Dendritic cell treated with granulocyte-macrophage colony-stimulating factor and Interleukin-4, amounts not matched to agents 40 ng/mL and 50 ng/mL, for 4 days (primary cell): ENCODE measurements at regions not wholly inside any gene's neighbourhood (a gene's known extent, or its start where the extent isn't known, plus 50 kb on each side); places are given as distances from the start of the nearest gene placed in this dataset.

ENCODE experiments used
- H3K27ac Mint-ChIP-seq: one replicate; pipeline ENCODE4 v1.8.0; 2022; ENCODE audit warnings: mild to moderate bottlenecking, mixed read lengths
- H3K27me3 Mint-ChIP-seq: one replicate; pipeline ENCODE4 v1.8.0; 2022; ENCODE audit warnings: mild to moderate bottlenecking, mixed read lengths
- H3K36me3 Mint-ChIP-seq: one replicate; pipeline ENCODE4 v1.8.0; 2022; ENCODE audit warnings: low read depth, mixed read lengths
- H3K4me1 Mint-ChIP-seq: one replicate; pipeline ENCODE4 v1.8.0; 2022; ENCODE audit warnings: low read depth, mixed read lengths
- H3K4me3 Mint-ChIP-seq: one replicate; pipeline ENCODE4 v1.8.0; 2022; ENCODE audit warnings: mild to moderate bottlenecking, moderate library complexity, mixed read lengths
- H3K9me3 Mint-ChIP-seq: one replicate; pipeline ENCODE4 v1.8.0; 2022; ENCODE audit warnings: mixed read lengths
- intact Hi-C: fragments of 100-400 bp; cut with micrococcal nuclease; formaldehyde crosslinking; loops from one replicate; pipeline ENCODE4 v1.15.0; 2022

DNA sequence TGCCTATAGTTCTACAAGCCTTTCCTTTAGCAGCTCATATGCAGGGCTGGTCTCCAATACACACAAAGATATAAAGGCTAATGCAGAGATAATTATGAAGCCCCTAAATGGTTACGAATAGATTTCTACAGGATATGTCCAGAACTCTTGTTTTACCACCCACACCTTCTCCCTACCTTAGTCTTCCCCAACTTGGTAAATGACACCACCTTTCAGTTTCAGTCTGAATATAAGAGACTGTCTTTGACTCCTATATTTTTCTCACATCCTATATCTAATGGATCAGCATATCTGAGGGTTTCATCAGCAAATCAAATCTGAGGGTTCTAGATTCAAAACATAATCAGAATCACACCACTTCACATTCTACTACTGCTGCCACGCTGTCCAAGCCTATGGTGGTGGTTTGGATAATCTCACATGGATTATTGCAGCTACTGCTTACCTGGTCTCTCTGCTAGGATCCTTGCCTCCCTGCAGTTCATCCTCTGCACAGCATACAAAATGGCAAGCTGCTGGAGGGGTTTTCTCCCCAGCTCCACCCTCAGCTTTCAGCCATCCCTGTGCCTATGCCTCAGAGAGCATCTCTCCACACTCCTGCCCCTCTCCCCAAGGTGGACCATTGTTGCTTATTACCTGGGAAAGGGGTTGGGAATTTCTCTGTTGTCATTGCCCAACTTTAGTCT, 178.0 kb upstream of the SPOPL start:
- intact Hi-C loops = no loop called here
- no peak overlapping the region for H3K27ac Mint-ChIP-seq
- H3K9me3 Mint-ChIP-seq = no peaks in the 10 kb centered on the region
- no peaks in the 10 kb centered on the region for H3K36me3 Mint-ChIP-seq
- H3K27me3 Mint-ChIP-seq = no peaks in the 10 kb centered on the region
- H3K4me3 Mint-ChIP-seq = no peak overlapping the region
- no peaks in the 10 kb centered on the region for H3K4me1 Mint-ChIP-seq

GRCh38 chr2:138324068-138324771, 177.3 kb upstream of the SPOPL start:
- no peak overlapping the region for H3K27ac Mint-ChIP-seq
- intact Hi-C loops = no loop called here
- no peak overlapping the region for H3K4me3 Mint-ChIP-seq
- H3K4me1 Mint-ChIP-seq = no peaks in the 10 kb centered on the region
- no peaks in the 10 kb centered on the region for H3K9me3 Mint-ChIP-seq
- no peaks in the 10 kb centered on the region for H3K36me3 Mint-ChIP-seq
- no peaks in the 10 kb centered on the region for H3K27me3 Mint-ChIP-seq

DNA sequence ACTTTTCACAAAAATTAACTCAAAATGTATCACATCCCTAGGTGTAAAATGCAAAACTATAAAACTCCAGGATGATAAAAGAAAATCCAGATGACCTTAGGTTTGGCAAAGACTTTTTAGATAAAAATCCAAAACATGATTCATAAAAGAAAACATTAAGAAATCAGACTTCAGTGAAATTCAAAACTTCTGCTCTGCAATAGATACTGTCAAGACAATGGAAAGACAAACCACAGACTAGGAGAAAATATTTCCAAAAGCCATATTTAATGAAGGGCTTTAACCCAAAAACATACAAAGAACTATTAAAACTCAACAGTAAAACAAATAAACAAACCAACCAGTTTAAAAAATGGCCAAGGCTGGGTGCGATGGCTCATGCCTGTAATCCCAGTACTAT, 173.6 kb upstream of the SPOPL start:
- Mint-ChIP-seq H3K27me3 (no peaks in the 10 kb centered on the region), H3K27ac (no peak overlapping the region), H3K4me1 (no peaks in the 10 kb centered on the region), H3K36me3 (no peaks in the 10 kb centered on the region), H3K4me3 (no peak overlapping the region), H3K9me3 (no peaks in the 10 kb centered on the region)
- intact Hi-C loops = no loop called here

DNA sequence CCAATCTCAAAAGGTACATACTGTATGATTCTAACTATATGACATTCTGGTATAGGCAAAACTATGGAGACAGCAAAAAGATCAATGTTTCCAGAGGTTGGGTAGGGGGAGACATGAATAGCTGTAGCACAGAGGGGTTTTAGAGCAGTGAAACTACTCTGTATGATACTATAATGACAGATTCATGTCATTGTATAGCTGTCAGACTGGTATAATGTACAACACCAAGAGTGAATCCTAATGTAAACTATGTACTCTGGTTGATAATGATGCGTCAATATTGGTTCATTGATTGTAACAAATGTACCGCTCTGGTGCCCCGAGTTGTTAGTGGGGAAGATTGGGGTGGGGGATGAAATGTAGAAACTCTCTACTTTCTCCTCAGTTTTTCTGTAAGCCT, 172.4 kb upstream of the SPOPL start:
- H3K27me3 Mint-ChIP-seq = no peaks in the 10 kb centered on the region
- H3K9me3 Mint-ChIP-seq = no peaks in the 10 kb centered on the region
- H3K4me1 Mint-ChIP-seq = no peaks in the 10 kb centered on the region
- intact Hi-C loops = no loop called here
- H3K27ac Mint-ChIP-seq = no peak overlapping the region
- no peak overlapping the region for H3K4me3 Mint-ChIP-seq
- no peaks in the 10 kb centered on the region for H3K36me3 Mint-ChIP-seq

GRCh38 chr2:138329591-138329990, 172.0 kb upstream of the SPOPL start:
- H3K27ac Mint-ChIP-seq = no peak overlapping the region
- no peaks in the 10 kb centered on the region for H3K27me3 Mint-ChIP-seq
- intact Hi-C loops = no loop called here
- H3K4me3 Mint-ChIP-seq = no peak overlapping the region
- H3K36me3 Mint-ChIP-seq = no peaks in the 10 kb centered on the region
- no peaks in the 10 kb centered on the region for H3K4me1 Mint-ChIP-seq
- H3K9me3 Mint-ChIP-seq = no peaks in the 10 kb centered on the region

GRCh38 chr2:138333121-138333520, 168.4 kb upstream of the SPOPL start:
- Mint-ChIP-seq H3K27me3 (no peaks in the 10 kb centered on the region), H3K36me3 (no peaks in the 10 kb centered on the region), H3K4me3 (no peak overlapping the region), H3K27ac (no peak overlapping the region), H3K9me3 (no peaks in the 10 kb centered on the region), H3K4me1 (no peaks in the 10 kb centered on the region)
- intact Hi-C loops = no loop called here

GRCh38 chr2:138333677-138334076, 167.9 kb upstream of the SPOPL start:
- Mint-ChIP-seq H3K36me3 (no peaks in the 10 kb centered on the region), H3K4me1 (no peaks in the 10 kb centered on the region), H3K27me3 (no peaks in the 10 kb centered on the region)

DNA sequence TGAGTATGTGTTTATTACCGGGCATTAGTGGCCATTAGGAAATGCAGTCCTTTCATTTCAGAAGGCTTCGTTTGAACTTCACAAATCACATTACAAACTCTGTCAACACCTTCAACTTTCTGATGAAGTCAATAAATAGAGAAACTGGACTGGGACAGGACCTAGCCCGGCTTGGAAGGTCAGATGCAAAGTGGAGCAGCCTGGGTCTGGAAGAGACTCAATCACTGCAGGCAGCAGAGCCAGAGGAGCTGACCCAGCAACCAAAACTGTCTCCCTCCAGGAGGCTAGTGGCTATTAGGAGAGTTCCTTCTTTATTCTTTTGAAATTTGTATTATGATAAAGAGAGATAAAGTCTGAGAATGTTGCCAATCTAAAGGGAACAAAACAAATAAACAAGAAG, 167.2 kb upstream of the SPOPL start:
- intact Hi-C loops = no loop called here
- Mint-ChIP-seq H3K4me1 (no peaks in the 10 kb centered on the region), H3K27me3 (no peaks in the 10 kb centered on the region), H3K9me3 (no peaks in the 10 kb centered on the region), H3K27ac (no peak overlapping the region), H3K36me3 (no peaks in the 10 kb centered on the region), H3K4me3 (no peak overlapping the region)

More at GRCh38 chr2:138333677-138334076, 167.9 kb upstream of the SPOPL start:
- Mint-ChIP-seq H3K9me3 (no peaks in the 10 kb centered on the region), H3K4me3 (no peak overlapping the region), H3K27ac (no peak overlapping the region)
- intact Hi-C loops = no loop called here

DNA sequence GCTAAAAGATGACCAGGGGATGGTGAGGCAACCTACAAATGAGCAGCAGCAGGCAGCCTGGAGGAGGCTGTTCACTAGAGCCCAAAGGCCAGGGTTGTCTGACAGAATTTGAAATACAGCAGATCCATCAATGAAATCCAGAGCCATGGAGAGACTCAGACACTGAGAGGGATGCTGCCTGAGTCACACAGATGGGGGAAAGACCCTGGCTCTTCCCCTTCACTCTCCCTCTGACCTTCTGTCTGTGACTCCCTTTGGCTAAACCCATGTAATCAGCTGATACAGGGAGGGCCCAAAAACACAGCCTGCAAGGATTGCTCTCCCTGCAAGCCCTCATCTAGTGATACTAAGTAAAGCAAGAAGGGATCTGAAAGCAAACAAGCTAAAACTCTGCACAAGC, 166.5 kb upstream of the SPOPL start:
- H3K36me3 Mint-ChIP-seq = no peaks in the 10 kb centered on the region
- intact Hi-C loops = no loop called here
- no peak overlapping the region for H3K4me3 Mint-ChIP-seq
- H3K27ac Mint-ChIP-seq = no peak overlapping the region
- no peaks in the 10 kb centered on the region for H3K9me3 Mint-ChIP-seq
- no peaks in the 10 kb centered on the region for H3K4me1 Mint-ChIP-seq
- H3K27me3 Mint-ChIP-seq = no peaks in the 10 kb centered on the region

GRCh38 chr2:138336146-138336545, 165.4 kb upstream of the SPOPL start:
- H3K36me3 Mint-ChIP-seq = no peaks in the 10 kb centered on the region
- no peak overlapping the region for H3K4me3 Mint-ChIP-seq
- no peaks in the 10 kb centered on the region for H3K9me3 Mint-ChIP-seq
- no peaks in the 10 kb centered on the region for H3K27me3 Mint-ChIP-seq
- H3K4me1 Mint-ChIP-seq = no peaks in the 10 kb centered on the region
- H3K27ac Mint-ChIP-seq = no peak overlapping the region
- intact Hi-C loops = no loop called here

GRCh38 chr2:138355244-138355643, 146.3 kb upstream of the SPOPL start:
- no peaks in the 10 kb centered on the region for H3K4me1 Mint-ChIP-seq
- H3K36me3 Mint-ChIP-seq = no peaks in the 10 kb centered on the region
- H3K27ac Mint-ChIP-seq = no peak overlapping the region
- no peaks in the 10 kb centered on the region for H3K27me3 Mint-ChIP-seq
- intact Hi-C loops = no loop called here
- H3K9me3 Mint-ChIP-seq = no peaks in the 10 kb centered on the region
- no peak overlapping the region for H3K4me3 Mint-ChIP-seq

- Mint-ChIP-seq H3K9me3 (no peaks in the 10 kb centered on the region), H3K27ac (no peak overlapping the region), H3K4me1 (no peaks in the 10 kb centered on the region), H3K36me3 (no peaks in the 10 kb centered on the region), H3K27me3 (no peaks in the 10 kb centered on the region), H3K4me3 (no peak overlapping the region)
- intact Hi-C loops = no loop called here
These were observed 145.4 kb upstream of the SPOPL start for GRCh38 chr2:138356178-138356577.

DNA sequence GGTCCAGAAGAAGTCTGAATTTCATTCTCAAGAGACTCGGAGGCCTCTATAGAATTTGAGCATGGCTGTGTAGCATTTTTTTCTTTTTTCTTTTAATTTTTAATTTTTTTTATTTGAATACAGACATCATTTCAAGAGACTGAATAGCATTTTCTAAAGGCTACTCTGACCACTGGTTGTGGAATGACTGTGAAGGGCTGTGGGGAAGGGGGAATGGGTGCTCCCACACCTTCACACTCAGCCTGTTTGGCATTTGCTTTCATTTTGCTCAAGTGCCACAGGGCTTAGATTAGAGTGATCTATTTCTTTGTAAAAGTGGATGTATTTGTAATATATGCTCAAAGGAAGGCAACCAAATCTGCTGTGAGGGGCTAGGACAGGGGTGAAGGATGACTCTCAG, 142.0 kb upstream of the SPOPL start:
- Mint-ChIP-seq H3K4me3 (no peak overlapping the region), H3K4me1 (no peaks in the 10 kb centered on the region), H3K36me3 (no peaks in the 10 kb centered on the region), H3K9me3 (no peaks in the 10 kb centered on the region), H3K27ac (no peak overlapping the region), H3K27me3 (no peaks in the 10 kb centered on the region)
- intact Hi-C loops = no loop called here

DNA sequence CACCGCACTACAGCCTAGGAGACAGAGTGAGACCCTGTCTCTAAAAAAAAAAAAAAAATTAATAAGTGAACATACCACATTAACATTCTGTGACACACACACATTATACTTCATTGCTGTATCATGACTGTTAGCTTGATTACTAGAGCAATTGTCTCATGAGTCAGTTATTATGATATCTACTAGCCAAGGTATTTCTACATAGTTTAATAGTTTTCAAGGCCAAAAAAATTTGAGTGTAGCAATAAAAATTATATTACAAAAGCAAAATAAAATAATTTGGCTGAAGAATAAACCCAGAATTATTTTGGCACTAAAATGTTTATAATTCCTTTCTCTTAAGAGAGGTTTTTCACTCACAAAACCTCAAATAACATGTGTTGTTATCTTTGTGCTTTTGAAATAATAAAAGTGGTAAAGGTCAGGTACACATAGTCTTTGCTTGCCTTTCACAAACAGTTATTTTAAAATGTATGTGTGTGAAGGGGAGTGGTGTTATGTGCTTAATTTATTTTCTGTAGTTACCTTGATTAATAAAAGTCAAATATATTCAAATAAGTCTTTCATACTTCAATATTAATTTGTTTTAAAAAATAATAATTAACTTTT, 136.9 kb upstream of the SPOPL start:
- H3K27ac Mint-ChIP-seq = no peak overlapping the region
- intact Hi-C loops = no loop called here
- H3K9me3 Mint-ChIP-seq = no peaks in the 10 kb centered on the region
- no peaks in the 10 kb centered on the region for H3K36me3 Mint-ChIP-seq
- H3K27me3 Mint-ChIP-seq = no peaks in the 10 kb centered on the region
- H3K4me3 Mint-ChIP-seq = no peak overlapping the region
- no peaks in the 10 kb centered on the region for H3K4me1 Mint-ChIP-seq
